ENCODE measurements at regions not wholly inside any gene's neighbourhood (a gene's known extent, or its start where the extent isn't known, plus 50 kb on each side); places are given as distances from the start of the nearest gene placed in this dataset.

DNA sequence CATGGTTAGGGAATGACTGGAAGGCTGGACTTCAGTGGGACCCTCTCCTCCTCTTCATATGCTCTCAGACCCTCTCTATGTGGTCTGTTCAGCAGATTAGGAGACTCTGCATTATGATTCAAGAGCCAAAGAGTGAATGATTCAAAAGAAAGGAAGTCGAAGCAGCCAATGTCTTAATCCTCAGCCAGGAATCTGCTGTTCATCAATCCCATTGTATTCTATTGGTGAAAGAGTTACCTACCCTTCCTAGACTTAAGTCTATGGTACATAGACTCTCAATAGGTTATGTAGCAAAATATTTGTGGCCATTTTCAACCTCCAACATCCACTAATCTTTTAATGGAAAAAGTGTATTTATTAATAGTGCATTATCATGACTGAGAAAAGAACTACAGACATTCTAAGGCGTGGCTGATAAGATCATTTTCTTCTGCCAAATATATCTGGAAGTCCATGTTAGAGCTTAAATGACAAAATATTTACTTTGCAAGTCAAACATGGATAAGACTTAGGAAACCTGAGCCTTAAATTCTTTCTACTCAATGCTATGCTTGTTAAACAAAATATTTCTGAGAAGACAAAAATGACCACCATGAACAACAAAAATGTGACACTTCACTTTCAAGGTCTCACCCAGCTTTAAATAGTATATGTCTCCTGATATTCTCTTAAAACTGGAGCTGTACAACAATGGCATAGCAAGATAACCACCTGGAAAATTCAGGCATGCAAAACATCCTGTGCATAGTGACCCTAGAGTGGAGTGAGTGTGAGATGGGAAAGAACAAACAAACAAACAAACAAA lies 1100.6 kb downstream of the GALC start:
- TF ChIP-seq CTCF (IDR thresholded peaks at IDR 0.05) (no peak), POLR2A (IDR thresholded peaks at IDR 0.05) (no peak)

All from thyroid gland (tissue), 4 donors.